Panc1 (cell line): ENCODE measurements at regions not wholly inside any gene's neighbourhood (a gene's known extent, or its start where the extent isn't known, plus 50 kb on each side); places are given as distances from the start of the nearest gene placed in this dataset.

Experiments used
- ATAC-seq: fragments of 200-7000 bp; cut with Tn5 transposase; 2 replicates; pipeline ENCODE4 v1.9.1; 2020; ENCODE audit warnings: mild to moderate bottlenecking, moderate library complexity
- BruUV-seq: library from RNA; stranded (reverse); fragments of 400-500 nt; replicated peaks from 2 replicates; lab custom pipeline; 2021; lab: Mats Ljungman, UMichigan
- CTCF ChIA-PET: fragments of 300-600 bp; sonication (Branson Sonifier 250); formaldehyde crosslinking; loops from one replicate; lab custom pipeline; 2022; ENCODE audit warnings: antibody characterized with exemption; lab: Charles Lee
- POLR2A ChIA-PET: fragments of 300-600 bp; sonication (Branson Sonifier 250); formaldehyde crosslinking; loops from one replicate; lab custom pipeline; 2022; ENCODE audit warnings: antibody characterized with exemption; lab: Charles Lee
- DNase-seq: peaks from one replicate; pipeline ENCODE4 v3.0.0-alpha.2; 2010; ENCODE audit warnings: low read depth, low spot score
- H3K27ac ChIP-seq: 2 replicates; pipeline ENCODE4 v1.5.1; 2011; ENCODE audit warnings: mild to moderate bottlenecking, low read length, inconsistent platforms
- H3K27me3 ChIP-seq: fragments of 200-500 bp; sonication (Bioruptor generic); 2 replicates; pipeline ENCODE4 v1.6.0; 2014; ENCODE audit warnings: low read length, inconsistent platforms; ENCODE audit not compliant: control insufficient read depth, insufficient read depth
- H3K36me3 ChIP-seq: fragments of 200-500 bp; sonication (Bioruptor generic); 2 replicates; pipeline ENCODE4 v1.5.1; 2014; ENCODE audit warnings: inconsistent platforms, mild to moderate bottlenecking, low read length, moderate library complexity; ENCODE audit not compliant: control insufficient read depth, insufficient read depth
- H3K4me1 ChIP-seq: 2 replicates; pipeline ENCODE4 v1.5.1; 2011; ENCODE audit warnings: inconsistent platforms, mild to moderate bottlenecking, low read length, moderate library complexity; ENCODE audit not compliant: control insufficient read depth, insufficient read depth
- H3K4me3 ChIP-seq, 2 experiments: 2 replicates each; pipeline ENCODE4 v1.5.1; 2011 to 2012; ENCODE audit warnings: low read depth in 2 of 2, low read length in 2 of 2, mild to moderate bottlenecking in 2 of 2, inconsistent platforms in 1 of 2, moderate library complexity in 1 of 2
- H3K9me3 ChIP-seq: fragments of 200-500 bp; sonication (Bioruptor generic); 2 replicates; pipeline ENCODE4 v1.5.1; 2014; ENCODE audit warnings: low read depth, mild to moderate bottlenecking, inconsistent platforms, low read length, moderate library complexity; ENCODE audit not compliant: control insufficient read depth, insufficient read depth
- POLR2AphosphoS5 ChIP-seq: IDR thresholded peaks from 2 replicates; pipeline ENCODE4 v1.6.1; 2012; ENCODE audit warnings: mild to moderate bottlenecking, low read depth, low read length, moderate library complexity
- SIN3A ChIP-seq: IDR thresholded peaks from 2 replicates; pipeline ENCODE4 v1.6.1; 2012; ENCODE audit warnings: low read depth, mild to moderate bottlenecking, low read length, moderate library complexity, borderline replicate concordance; ENCODE audit not compliant: insufficient read depth
- TCF7L2 ChIP-seq: IDR thresholded peaks from 2 replicates; pipeline ENCODE4 v1.6.1; 2011; ENCODE audit warnings: mild to moderate bottlenecking, low read depth, low read length, inconsistent platforms
- in situ Hi-C: cut with HindIII; loops from 2 replicates; pipeline ENCODE4 v1.10.0; 2016; ENCODE audit warnings: low sequenced_read_pairs, low pct_unique_long_range_greater_than_20kb
- intact Hi-C: fragments of 100-400 bp; cut with micrococcal nuclease; formaldehyde crosslinking; loops from one replicate; pipeline ENCODE4 v1.10.0; 2022; ENCODE audit not compliant: unreplicated experiment
- TF ChIP-seq, protein P1 (sequence below): fragments of 450-650 bp; IDR thresholded peaks from 2 replicates; pipeline ENCODE4 v1.5.1; 2017; ENCODE audit warnings: mild to moderate bottlenecking
- TF ChIP-seq, protein P2 (sequence below), 2 experiments: IDR thresholded peaks; 2 replicates each; pipeline ENCODE4 v1.6.1; 2011 to 2012; ENCODE audit warnings: low read depth in 2 of 2, control low read depth in 1 of 2, low read length in 1 of 2, mild to moderate bottlenecking in 1 of 2, moderate library complexity in 1 of 2; ENCODE audit not compliant: insufficient read depth in 1 of 2

DNA sequence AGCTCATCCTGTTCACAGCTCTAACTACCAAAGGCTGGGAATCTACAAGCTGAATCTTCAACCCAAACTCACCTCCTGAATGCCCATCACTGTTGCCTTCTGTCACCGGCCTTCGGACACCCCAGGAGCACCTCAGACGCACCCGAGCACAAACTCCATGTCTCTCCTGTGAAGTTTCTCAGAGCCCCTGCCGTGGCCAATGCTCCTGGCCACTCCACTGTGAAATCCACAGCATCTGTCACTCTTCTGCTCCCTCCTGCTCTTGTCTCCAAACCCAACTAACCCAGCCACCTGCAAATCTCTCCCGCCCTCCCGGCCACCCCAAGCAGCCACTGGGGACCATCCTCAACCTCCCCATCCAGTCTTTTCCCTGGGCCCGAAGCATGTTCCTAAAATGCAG, 457.9 kb upstream of the SALL3 start:
- no peak for TF ChIP-seq POLR2AphosphoS5
- TF ChIP-seq, protein P1, sequence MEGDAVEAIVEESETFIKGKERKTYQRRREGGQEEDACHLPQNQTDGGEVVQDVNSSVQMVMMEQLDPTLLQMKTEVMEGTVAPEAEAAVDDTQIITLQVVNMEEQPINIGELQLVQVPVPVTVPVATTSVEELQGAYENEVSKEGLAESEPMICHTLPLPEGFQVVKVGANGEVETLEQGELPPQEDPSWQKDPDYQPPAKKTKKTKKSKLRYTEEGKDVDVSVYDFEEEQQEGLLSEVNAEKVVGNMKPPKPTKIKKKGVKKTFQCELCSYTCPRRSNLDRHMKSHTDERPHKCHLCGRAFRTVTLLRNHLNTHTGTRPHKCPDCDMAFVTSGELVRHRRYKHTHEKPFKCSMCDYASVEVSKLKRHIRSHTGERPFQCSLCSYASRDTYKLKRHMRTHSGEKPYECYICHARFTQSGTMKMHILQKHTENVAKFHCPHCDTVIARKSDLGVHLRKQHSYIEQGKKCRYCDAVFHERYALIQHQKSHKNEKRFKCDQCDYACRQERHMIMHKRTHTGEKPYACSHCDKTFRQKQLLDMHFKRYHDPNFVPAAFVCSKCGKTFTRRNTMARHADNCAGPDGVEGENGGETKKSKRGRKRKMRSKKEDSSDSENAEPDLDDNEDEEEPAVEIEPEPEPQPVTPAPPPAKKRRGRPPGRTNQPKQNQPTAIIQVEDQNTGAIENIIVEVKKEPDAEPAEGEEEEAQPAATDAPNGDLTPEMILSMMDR, result no peak
- TF ChIP-seq, protein P2, sequence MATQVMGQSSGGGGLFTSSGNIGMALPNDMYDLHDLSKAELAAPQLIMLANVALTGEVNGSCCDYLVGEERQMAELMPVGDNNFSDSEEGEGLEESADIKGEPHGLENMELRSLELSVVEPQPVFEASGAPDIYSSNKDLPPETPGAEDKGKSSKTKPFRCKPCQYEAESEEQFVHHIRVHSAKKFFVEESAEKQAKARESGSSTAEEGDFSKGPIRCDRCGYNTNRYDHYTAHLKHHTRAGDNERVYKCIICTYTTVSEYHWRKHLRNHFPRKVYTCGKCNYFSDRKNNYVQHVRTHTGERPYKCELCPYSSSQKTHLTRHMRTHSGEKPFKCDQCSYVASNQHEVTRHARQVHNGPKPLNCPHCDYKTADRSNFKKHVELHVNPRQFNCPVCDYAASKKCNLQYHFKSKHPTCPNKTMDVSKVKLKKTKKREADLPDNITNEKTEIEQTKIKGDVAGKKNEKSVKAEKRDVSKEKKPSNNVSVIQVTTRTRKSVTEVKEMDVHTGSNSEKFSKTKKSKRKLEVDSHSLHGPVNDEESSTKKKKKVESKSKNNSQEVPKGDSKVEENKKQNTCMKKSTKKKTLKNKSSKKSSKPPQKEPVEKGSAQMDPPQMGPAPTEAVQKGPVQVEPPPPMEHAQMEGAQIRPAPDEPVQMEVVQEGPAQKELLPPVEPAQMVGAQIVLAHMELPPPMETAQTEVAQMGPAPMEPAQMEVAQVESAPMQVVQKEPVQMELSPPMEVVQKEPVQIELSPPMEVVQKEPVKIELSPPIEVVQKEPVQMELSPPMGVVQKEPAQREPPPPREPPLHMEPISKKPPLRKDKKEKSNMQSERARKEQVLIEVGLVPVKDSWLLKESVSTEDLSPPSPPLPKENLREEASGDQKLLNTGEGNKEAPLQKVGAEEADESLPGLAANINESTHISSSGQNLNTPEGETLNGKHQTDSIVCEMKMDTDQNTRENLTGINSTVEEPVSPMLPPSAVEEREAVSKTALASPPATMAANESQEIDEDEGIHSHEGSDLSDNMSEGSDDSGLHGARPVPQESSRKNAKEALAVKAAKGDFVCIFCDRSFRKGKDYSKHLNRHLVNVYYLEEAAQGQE (IDR thresholded peaks at IDR 0.05; ENCODE audit: insufficient read depth in 1 of 2, low read depth in 2 of 2, low read length in 1 of 2), result no peak
- no peak for TF ChIP-seq TCF7L2
- TF ChIP-seq SIN3A, result no peak
- in situ Hi-C loops, result no loop called here
- H3K36me3 ChIP-seq, result no peaks in the 10 kb centered on the region
- no peak for DNase-seq
- ATAC-seq, result no peak
- POLR2A ChIA-PET, result no interaction called here
- CTCF ChIA-PET, result no interaction called here
- H3K4me3 ChIP-seq, result no peak overlapping the region
- H3K9me3 ChIP-seq, result no peaks in the 10 kb centered on the region
- no peaks in the 10 kb centered on the region for H3K4me1 ChIP-seq
- intact Hi-C loops, result no loop called here
- H3K27ac ChIP-seq, result no peak overlapping the region
- BruUV-seq, result no TSS peak
- H3K27me3 ChIP-seq, result no peaks in the 10 kb centered on the region

DNA sequence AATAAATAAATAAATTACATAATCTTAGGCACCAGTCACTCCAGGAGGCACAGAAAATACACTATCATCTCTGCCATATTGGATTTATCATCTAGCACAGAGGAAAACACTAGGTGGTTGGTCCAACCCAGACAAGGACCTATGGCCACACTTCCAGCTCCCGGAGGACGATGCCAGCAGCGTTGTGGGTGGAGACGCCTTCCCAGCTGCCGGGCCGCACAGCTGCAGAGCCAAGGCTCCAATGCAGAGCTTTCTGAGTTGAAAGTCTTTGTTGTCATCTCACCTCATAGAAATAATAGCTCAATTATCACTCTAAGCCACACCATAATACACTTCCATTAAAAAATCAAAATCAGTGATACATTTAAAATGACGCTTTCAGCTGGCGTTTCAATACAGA, 457.1 kb upstream of the SALL3 start:
- no TSS peak for BruUV-seq
- Histone ChIP-seq H3K27ac (no peak overlapping the region), H3K9me3 (no peaks in the 10 kb centered on the region), H3K4me3 (no peak overlapping the region), H3K4me1 (no peaks in the 10 kb centered on the region), H3K36me3 (no peaks in the 10 kb centered on the region), H3K27me3 (no peaks in the 10 kb centered on the region)
- ChIA-PET CTCF (no interaction called here), POLR2A (no interaction called here)
- intact Hi-C loops (no loop called here), in situ Hi-C loops (no loop called here)
- DNase-seq (no peak), ATAC-seq (no peak)
- TF ChIP-seq, protein P2 (IDR thresholded peaks at IDR 0.05; ENCODE audit: insufficient read depth in 1 of 2, low read depth in 2 of 2, low read length in 1 of 2), result no peak
- TF ChIP-seq POLR2AphosphoS5, result no peak
- TF ChIP-seq TCF7L2, result no peak
- no peak for TF ChIP-seq SIN3A
- TF ChIP-seq, protein P1, result no peak
